DOHH2 (cell line): ENCODE measurements at regions not wholly inside any gene's neighbourhood (a gene's known extent, or its start where the extent isn't known, plus 50 kb on each side); places are given as distances from the start of the nearest gene placed in this dataset.

Experiments used
- CTCF ChIP-seq: fragments of 200-600 bp; sonication (generic); IDR thresholded peaks from one replicate; pipeline ENCODE4 v1.5.1; 2014; ENCODE audit warnings: antibody characterized with exemption, mild to moderate bottlenecking, low read depth, low read length; ENCODE audit not compliant: poor library complexity, severe bottlenecking
- EZH2phosphoT487 ChIP-seq: fragments of 200-600 bp; sonication (generic); IDR thresholded peaks from 2 replicates; pipeline ENCODE4 v1.6.1; 2017; ENCODE audit warnings: borderline replicate concordance, mild to moderate bottlenecking, antibody characterized with exemption, low read length, moderate library complexity, mixed read lengths

- TF ChIP-seq EZH2phosphoT487 (no peak), CTCF (no peak)
Observed at GRCh38 chr11:103552086-103552485, 442.9 kb downstream of the DYNC2H1 start.
